HCT116 (cell line): ENCODE measurements at regions not wholly inside any gene's neighbourhood (a gene's known extent, or its start where the extent isn't known, plus 50 kb on each side); places are given as distances from the start of the nearest gene placed in this dataset.

ENCODE experiments used
- ATAC-seq: fragments of 200-7000 bp; cut with Tn5 transposase; 2 replicates; pipeline ENCODE4 v1.9.1; 2020; ENCODE audit warnings: mild to moderate bottlenecking, moderate library complexity
- BruUV-seq: library from RNA; stranded (reverse); fragments of 400-500 nt; replicated peaks from 2 replicates; lab custom pipeline; 2021; lab: Mats Ljungman, UMichigan
- CTCF ChIA-PET: fragments of 300-600 bp; sonication (Branson Sonifier 250); formaldehyde crosslinking; loops from one replicate; lab custom pipeline; 2021; ENCODE audit warnings: antibody characterized with exemption; lab: Charles Lee
- POLR2A ChIA-PET: fragments of 300-600, 350-600 bp; sonication (Branson Sonifier 250); formaldehyde crosslinking; loops from one replicate; lab custom pipeline; 2021; ENCODE audit warnings: antibody characterized with exemption; lab: Charles Lee
- RAD21 ChIA-PET, 2 experiments: fragments of 300-600 bp; sonication (Branson Sonifier 250); formaldehyde crosslinking; loops; one replicate each; lab custom pipeline; 2023; ENCODE audit warnings: low total read pairs in 2 of 2; ENCODE audit not compliant: uncharacterized antibody in 2 of 2, unreplicated experiment in 2 of 2, low non-redundant PET in 1 of 2; lab: Charles Lee
- DNase-seq: peaks from one replicate; pipeline ENCODE4 v3.0.0-alpha.2; 2010; ENCODE audit warnings: low read depth, low spot score
- H2AFZ ChIP-seq: fragments of 200-600 bp; shearing (Covaris generic), sonication (generic); 2 replicates; pipeline ENCODE4 v1.6.1; 2017; ENCODE audit warnings: low read depth, mixed run types, mixed read lengths, antibody characterized with exemption, low read length; ENCODE audit not compliant: poor library complexity, severe bottlenecking
- H3K27ac ChIP-seq: 2 replicates; pipeline ENCODE4 v1.5.1; 2012; ENCODE audit warnings: low read depth, low read length
- H3K27me3 ChIP-seq: fragments of 200-600 bp; sonication (generic); 2 replicates; pipeline ENCODE4 v1.6.1; 2016; ENCODE audit warnings: mixed run types, low read length, mixed read lengths; ENCODE audit not compliant: insufficient read depth
- H3K36me3 ChIP-seq, 2 experiments: fragments of 200-500 bp in 1 of 2; fragments of 200-600 bp in 1 of 2; sonication (Bioruptor generic) in 1 of 2; sonication (generic) in 1 of 2; 2 replicates each; pipeline versions ENCODE4 v1.5.1 to v1.6.1; 2014 to 2016; ENCODE audit warnings: low read length in 2 of 2, inconsistent platforms in 1 of 2, mixed read lengths in 1 of 2, mixed run types in 1 of 2; ENCODE audit not compliant: insufficient read depth in 2 of 2, control insufficient read depth in 1 of 2
- H3K4me1 ChIP-seq, 2 experiments: fragments of 200-600 bp in 1 of 2; sonication (generic) in 1 of 2; 2 replicates each; pipeline versions ENCODE4 v1.5.1 to v1.6.1; 2012 to 2017; ENCODE audit warnings: low read length in 2 of 2, inconsistent platforms in 1 of 2, mild to moderate bottlenecking in 1 of 2, mixed read lengths in 1 of 2, mixed run types in 1 of 2, moderate library complexity in 1 of 2; ENCODE audit not compliant: insufficient read depth in 2 of 2, control insufficient read depth in 1 of 2
- H3K4me2 ChIP-seq: fragments of 200-600 bp; sonication (generic); 2 replicates; pipeline ENCODE4 v1.6.1; 2017; ENCODE audit warnings: mixed run types, low read length, mixed read lengths
- H3K4me3 ChIP-seq, 2 experiments: fragments of 200-600 bp in 1 of 2; sonication (generic) in 1 of 2; replicated peaks in 1 of 2; 2 replicates each; pipeline ENCODE4 v1.5.1; 2011 to 2016; ENCODE audit warnings: low read length in 2 of 2, control low read depth in 1 of 2, low read depth in 1 of 2, mild to moderate bottlenecking in 1 of 2, mixed read lengths in 1 of 2, mixed run types in 1 of 2
- H3K79me2 ChIP-seq: fragments of 200-600 bp; sonication (generic); 2 replicates; pipeline ENCODE4 v1.6.1; 2017; ENCODE audit warnings: mild to moderate bottlenecking, mixed run types, low read length, moderate library complexity, mixed read lengths; ENCODE audit not compliant: insufficient read depth
- H3K9ac ChIP-seq: fragments of 200-600 bp; sonication (generic); 2 replicates; pipeline ENCODE4 v1.6.1; 2016; ENCODE audit warnings: low read length, mixed read lengths
- H3K9me2 ChIP-seq: fragments of 200-600 bp; sonication (generic), shearing (Covaris generic); 2 replicates; pipeline ENCODE4 v1.6.1; 2017; ENCODE audit warnings: mixed run types, mild to moderate bottlenecking, moderate library complexity; ENCODE audit not compliant: insufficient read depth
- H3K9me3 ChIP-seq, 2 experiments: fragments of 200-500 bp in 1 of 2; fragments of 200-600 bp in 1 of 2; sonication (Bioruptor generic) in 1 of 2; sonication (generic) in 1 of 2; 2 replicates each; pipeline ENCODE4 v1.6.1; 2014 to 2017; ENCODE audit warnings: low read length in 2 of 2, mixed read lengths in 2 of 2, inconsistent platforms in 1 of 2, low read depth in 1 of 2, mild to moderate bottlenecking in 1 of 2, mixed run types in 1 of 2, moderate library complexity in 1 of 2; ENCODE audit not compliant: control insufficient read depth in 1 of 2, insufficient read depth in 1 of 2
- H4K20me1 ChIP-seq: fragments of 200-600 bp; sonication (generic), shearing (Covaris generic); 2 replicates; pipeline ENCODE4 v1.6.1; 2017; ENCODE audit warnings: mixed run types, mild to moderate bottlenecking, moderate library complexity; ENCODE audit not compliant: insufficient read depth
- CEBPB ChIP-seq: IDR thresholded peaks from 2 replicates; pipeline ENCODE4 v1.6.1; 2012; ENCODE audit warnings: low read depth
- FOSL1 ChIP-seq: IDR thresholded peaks from 2 replicates; pipeline ENCODE4 v1.6.1; 2012; ENCODE audit warnings: low read depth
- SIN3A ChIP-seq: IDR thresholded peaks from 2 replicates; pipeline ENCODE4 v1.6.1; 2012; ENCODE audit warnings: low read depth
- SRF ChIP-seq: IDR thresholded peaks from 2 replicates; pipeline ENCODE4 v1.6.1; 2012; ENCODE audit warnings: low read depth
- ZNF274 ChIP-seq: fragments of 200-500 bp; sonication (Bioruptor generic); IDR thresholded peaks from 2 replicates; pipeline ENCODE4 v1.6.1; 2014; ENCODE audit warnings: mild to moderate bottlenecking, low read depth, low read length, inconsistent platforms
- intact Hi-C: fragments of 100-400 bp; cut with micrococcal nuclease; formaldehyde crosslinking; loops from 2 replicates; pipeline ENCODE4 v1.10.0; 2022
- TF ChIP-seq, protein P1 (sequence below): IDR thresholded peaks from 2 replicates; pipeline ENCODE4 v1.6.1; 2012; ENCODE audit warnings: low read depth
- TF ChIP-seq, protein P2 (sequence below): IDR thresholded peaks from 2 replicates; pipeline ENCODE4 v1.6.1; 2011; ENCODE audit warnings: mild to moderate bottlenecking, low read length, moderate library complexity; ENCODE audit not compliant: insufficient replicate concordance; ENCODE audit errors: extremely low read depth

DNA sequence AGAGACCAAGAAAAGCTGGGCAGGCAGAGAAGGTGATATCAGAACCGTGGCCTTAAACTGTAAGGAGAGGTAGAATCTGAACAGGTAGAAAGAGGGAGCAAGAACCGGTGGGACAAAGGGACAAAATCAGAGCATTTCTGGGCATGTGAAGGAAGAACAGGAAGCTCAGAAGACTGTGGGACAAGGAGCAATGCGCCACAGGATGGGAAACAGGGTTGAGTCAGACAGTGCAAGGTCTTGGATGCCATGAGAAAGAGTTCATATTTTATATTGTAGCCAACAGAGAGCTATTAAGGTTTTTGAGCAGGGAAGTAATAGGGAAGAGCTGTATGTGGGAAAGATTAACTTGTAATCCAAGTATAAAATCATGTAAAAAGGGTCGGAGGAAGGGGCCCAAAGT, 106.4 kb upstream of the UGP2 start:
- Histone ChIP-seq H3K9me3 (no peaks in the 10 kb centered on the region), H3K9ac (no peak overlapping the region), H3K4me1 (no peaks in the 10 kb centered on the region), H4K20me1 (no peaks in the 10 kb centered on the region), H3K4me3 (no peak overlapping the region), H3K4me2 (no peak overlapping the region), H3K79me2 (no peaks in the 10 kb centered on the region), H2AFZ (no peak overlapping the region), H3K27ac (no peak overlapping the region), H3K27me3 (no peaks in the 10 kb centered on the region), H3K36me3 (no peaks in the 10 kb centered on the region), H3K9me2 (no peaks in the 10 kb centered on the region)
- intact Hi-C loops, result no loop called here
- ATAC-seq, result no peak
- TF ChIP-seq CEBPB (no peak), ZNF274 (no peak), SIN3A (no peak), SRF (no peak), FOSL1 (no peak)
- TF ChIP-seq, protein P1, sequence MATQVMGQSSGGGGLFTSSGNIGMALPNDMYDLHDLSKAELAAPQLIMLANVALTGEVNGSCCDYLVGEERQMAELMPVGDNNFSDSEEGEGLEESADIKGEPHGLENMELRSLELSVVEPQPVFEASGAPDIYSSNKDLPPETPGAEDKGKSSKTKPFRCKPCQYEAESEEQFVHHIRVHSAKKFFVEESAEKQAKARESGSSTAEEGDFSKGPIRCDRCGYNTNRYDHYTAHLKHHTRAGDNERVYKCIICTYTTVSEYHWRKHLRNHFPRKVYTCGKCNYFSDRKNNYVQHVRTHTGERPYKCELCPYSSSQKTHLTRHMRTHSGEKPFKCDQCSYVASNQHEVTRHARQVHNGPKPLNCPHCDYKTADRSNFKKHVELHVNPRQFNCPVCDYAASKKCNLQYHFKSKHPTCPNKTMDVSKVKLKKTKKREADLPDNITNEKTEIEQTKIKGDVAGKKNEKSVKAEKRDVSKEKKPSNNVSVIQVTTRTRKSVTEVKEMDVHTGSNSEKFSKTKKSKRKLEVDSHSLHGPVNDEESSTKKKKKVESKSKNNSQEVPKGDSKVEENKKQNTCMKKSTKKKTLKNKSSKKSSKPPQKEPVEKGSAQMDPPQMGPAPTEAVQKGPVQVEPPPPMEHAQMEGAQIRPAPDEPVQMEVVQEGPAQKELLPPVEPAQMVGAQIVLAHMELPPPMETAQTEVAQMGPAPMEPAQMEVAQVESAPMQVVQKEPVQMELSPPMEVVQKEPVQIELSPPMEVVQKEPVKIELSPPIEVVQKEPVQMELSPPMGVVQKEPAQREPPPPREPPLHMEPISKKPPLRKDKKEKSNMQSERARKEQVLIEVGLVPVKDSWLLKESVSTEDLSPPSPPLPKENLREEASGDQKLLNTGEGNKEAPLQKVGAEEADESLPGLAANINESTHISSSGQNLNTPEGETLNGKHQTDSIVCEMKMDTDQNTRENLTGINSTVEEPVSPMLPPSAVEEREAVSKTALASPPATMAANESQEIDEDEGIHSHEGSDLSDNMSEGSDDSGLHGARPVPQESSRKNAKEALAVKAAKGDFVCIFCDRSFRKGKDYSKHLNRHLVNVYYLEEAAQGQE, result no peak
- no TSS peak for BruUV-seq
- no peak for DNase-seq
- ChIA-PET CTCF (no interaction called here), RAD21 (no interaction called here), POLR2A (interaction anchor here (0.7 kb wide), 1 partner anchor 11 kb away, joined by 3 read pairs; no protein-coding TSS in a partner anchor)

DNA sequence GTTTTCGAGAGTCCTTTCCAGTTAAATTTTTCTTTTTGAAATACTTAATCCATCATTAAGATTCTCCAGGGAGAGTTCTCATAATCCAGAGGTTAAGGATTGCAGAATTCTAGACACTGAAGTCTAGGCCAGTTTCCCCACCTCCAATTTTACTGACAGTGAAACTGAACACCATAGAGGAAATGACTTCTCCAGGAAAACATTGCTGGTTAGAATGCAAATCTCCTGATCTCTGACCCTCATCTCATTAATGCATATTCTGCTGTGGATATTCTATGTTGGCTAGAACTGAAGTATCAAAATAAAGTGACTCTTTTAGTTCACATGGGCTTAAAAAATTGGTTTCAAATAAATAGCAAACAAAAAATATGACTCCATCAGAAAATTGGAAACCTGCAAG, 105.8 kb upstream of the UGP2 start:
- ChIA-PET POLR2A (no interaction called here), CTCF (no interaction called here), RAD21 (no interaction called here)
- Histone ChIP-seq H3K9ac (no peak overlapping the region), H3K36me3 (no peaks in the 10 kb centered on the region), H3K27ac (no peak overlapping the region), H3K4me2 (no peak overlapping the region), H3K4me3 (no peak overlapping the region), H3K9me3 (no peaks in the 10 kb centered on the region), H3K9me2 (no peaks in the 10 kb centered on the region), H3K4me1 (no peaks in the 10 kb centered on the region), H2AFZ (no peak overlapping the region), H4K20me1 (no peaks in the 10 kb centered on the region), H3K27me3 (no peaks in the 10 kb centered on the region), H3K79me2 (no peaks in the 10 kb centered on the region)
- no TSS peak for BruUV-seq
- TF ChIP-seq, protein P2, sequence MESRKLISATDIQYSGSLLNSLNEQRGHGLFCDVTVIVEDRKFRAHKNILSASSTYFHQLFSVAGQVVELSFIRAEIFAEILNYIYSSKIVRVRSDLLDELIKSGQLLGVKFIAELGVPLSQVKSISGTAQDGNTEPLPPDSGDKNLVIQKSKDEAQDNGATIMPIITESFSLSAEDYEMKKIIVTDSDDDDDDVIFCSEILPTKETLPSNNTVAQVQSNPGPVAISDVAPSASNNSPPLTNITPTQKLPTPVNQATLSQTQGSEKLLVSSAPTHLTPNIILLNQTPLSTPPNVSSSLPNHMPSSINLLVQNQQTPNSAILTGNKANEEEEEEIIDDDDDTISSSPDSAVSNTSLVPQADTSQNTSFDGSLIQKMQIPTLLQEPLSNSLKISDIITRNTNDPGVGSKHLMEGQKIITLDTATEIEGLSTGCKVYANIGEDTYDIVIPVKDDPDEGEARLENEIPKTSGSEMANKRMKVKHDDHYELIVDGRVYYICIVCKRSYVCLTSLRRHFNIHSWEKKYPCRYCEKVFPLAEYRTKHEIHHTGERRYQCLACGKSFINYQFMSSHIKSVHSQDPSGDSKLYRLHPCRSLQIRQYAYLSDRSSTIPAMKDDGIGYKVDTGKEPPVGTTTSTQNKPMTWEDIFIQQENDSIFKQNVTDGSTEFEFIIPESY, result no peak
- TF ChIP-seq ZNF274, result no peak
- ATAC-seq (no peak), DNase-seq (no peak)
- intact Hi-C loops, result no loop called here
